ENCODE measurements at regions not wholly inside any gene's neighbourhood (a gene's known extent, or its start where the extent isn't known, plus 50 kb on each side); places are given as distances from the start of the nearest gene placed in this dataset.

DNA sequence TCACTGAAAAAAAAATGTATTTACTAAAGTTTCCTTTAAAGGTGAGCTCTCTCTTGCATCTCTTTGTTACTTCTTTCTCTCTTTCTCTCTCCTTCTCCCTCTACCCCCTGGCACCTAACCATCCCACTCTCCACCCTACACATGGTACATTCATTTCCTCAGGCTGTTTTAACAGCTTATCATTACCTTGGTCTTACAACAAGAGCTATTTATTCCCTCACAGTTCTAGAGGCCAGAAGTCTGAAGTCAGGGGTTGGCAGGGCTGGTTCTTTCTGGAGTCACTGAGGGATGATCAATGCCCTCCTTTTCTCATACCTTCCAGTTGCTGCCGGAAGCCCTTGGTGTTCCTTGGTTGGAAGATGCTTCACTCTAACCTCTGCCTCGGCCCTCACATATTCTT lies 91.1 kb upstream of the DSCAM start:
- TF ChIP-seq, protein P1, sequence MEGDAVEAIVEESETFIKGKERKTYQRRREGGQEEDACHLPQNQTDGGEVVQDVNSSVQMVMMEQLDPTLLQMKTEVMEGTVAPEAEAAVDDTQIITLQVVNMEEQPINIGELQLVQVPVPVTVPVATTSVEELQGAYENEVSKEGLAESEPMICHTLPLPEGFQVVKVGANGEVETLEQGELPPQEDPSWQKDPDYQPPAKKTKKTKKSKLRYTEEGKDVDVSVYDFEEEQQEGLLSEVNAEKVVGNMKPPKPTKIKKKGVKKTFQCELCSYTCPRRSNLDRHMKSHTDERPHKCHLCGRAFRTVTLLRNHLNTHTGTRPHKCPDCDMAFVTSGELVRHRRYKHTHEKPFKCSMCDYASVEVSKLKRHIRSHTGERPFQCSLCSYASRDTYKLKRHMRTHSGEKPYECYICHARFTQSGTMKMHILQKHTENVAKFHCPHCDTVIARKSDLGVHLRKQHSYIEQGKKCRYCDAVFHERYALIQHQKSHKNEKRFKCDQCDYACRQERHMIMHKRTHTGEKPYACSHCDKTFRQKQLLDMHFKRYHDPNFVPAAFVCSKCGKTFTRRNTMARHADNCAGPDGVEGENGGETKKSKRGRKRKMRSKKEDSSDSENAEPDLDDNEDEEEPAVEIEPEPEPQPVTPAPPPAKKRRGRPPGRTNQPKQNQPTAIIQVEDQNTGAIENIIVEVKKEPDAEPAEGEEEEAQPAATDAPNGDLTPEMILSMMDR (IDR thresholded peaks at IDR 0.05; ENCODE audit: low read length), result no peak
- TF ChIP-seq EZH2 (IDR thresholded peaks at IDR 0.05; ENCODE audit: borderline replicate concordance, low read length), result no peak
